ENCODE measurements at regions not wholly inside any gene's neighbourhood (a gene's known extent, or its start where the extent isn't known, plus 50 kb on each side); places are given as distances from the start of the nearest gene placed in this dataset.

DNA sequence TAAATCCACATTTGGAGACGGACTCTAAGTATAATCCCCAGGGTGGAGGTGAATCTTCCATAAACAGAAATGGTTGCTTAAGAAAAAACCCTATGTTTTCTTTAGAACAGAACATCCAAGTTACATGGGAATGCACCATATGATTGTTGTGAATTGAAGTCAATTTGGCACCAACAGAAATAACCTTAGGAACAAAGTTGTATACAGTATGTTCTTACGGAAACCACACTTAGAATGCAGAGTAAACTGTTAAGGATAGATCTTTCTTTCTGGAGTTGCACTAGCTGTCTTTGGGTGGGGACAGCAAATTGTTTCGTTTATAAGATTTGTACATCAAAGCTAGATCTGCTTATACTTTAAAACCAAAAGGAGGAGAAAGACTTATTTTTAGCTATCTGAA lies 316.4 kb downstream of the PTEN start:
- TF ChIP-seq, protein P1, sequence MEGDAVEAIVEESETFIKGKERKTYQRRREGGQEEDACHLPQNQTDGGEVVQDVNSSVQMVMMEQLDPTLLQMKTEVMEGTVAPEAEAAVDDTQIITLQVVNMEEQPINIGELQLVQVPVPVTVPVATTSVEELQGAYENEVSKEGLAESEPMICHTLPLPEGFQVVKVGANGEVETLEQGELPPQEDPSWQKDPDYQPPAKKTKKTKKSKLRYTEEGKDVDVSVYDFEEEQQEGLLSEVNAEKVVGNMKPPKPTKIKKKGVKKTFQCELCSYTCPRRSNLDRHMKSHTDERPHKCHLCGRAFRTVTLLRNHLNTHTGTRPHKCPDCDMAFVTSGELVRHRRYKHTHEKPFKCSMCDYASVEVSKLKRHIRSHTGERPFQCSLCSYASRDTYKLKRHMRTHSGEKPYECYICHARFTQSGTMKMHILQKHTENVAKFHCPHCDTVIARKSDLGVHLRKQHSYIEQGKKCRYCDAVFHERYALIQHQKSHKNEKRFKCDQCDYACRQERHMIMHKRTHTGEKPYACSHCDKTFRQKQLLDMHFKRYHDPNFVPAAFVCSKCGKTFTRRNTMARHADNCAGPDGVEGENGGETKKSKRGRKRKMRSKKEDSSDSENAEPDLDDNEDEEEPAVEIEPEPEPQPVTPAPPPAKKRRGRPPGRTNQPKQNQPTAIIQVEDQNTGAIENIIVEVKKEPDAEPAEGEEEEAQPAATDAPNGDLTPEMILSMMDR (IDR thresholded peaks at IDR 0.05; ENCODE audit: low read depth, low read length): no peak
- H3K4me3 ChIP-seq (ENCODE audit: low read depth, low read length): no peak overlapping the region

DNA sequence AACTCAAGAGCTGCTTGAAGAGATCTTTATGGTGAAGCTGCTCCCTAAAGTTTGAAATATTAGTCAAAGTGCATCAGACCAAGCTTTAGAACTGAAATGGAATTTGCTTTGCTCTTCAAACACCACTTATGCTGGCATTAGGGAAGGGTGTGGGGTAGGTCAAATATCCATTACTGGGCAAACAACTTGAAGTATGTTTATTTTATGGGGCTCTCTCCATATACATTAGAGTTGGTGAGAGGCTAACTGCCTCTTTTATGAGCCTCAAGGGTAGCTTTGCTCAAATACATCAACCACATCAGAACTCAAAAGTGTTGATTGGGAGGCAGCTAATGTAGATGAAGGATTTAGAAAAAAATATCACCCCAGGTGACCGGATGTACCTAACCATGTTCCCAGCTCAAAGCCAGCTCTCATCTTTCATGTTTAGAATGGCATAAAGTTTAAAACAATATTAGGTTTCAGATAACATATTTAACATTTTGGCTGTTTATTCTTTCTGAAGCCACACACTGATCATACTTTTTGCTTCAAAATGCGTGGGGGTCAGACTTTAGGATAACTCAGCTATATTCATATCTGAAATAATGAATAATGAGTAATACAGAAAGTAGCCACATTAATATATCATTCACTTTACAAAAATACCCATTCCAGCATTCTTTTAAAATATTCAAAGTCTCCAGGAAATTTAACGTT lies 318.6 kb downstream of the PTEN start:
- TF ChIP-seq, protein P1 (IDR thresholded peaks at IDR 0.05; ENCODE audit: low read depth, low read length): no peak
- DNase-seq: no peak
- Histone ChIP-seq H3K27ac (no peak overlapping the region), H3K4me3 (ENCODE audit: low read depth, low read length) (no peak overlapping the region), H3K36me3 (no peaks in the 10 kb centered on the region), H3K27me3 (ENCODE audit: insufficient read depth, low read depth, severe bottlenecking) (no peaks in the 10 kb centered on the region), H3K9me3 (ENCODE audit: severe bottlenecking) (no peaks in the 10 kb centered on the region)

More for the DNA sequence above, 316.4 kb downstream of the PTEN start:
- no peaks in the 10 kb centered on the region for H3K9me3 ChIP-seq (ENCODE audit: severe bottlenecking)
- no peaks in the 10 kb centered on the region for H3K36me3 ChIP-seq
- no peaks in the 10 kb centered on the region for H3K27me3 ChIP-seq (ENCODE audit: insufficient read depth, low read depth, severe bottlenecking)
- DNase-seq: no peak
- H3K27ac ChIP-seq: no peak overlapping the region

DNA sequence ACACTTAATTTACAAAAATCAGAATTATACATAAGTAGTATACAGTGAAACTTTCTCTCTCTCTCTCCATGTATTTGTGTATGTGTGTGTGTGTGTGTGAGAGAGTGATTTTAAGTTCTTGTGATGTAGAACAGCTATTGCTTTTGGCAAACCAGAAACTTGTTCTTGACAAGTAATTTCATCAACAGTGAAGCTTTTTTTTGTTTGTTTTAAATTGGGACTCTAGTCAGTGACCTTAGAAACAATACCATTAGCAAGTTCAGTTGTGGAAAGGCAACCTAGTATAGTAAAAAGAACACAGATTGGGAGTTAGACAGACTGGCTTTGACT lies 319.1 kb downstream of the PTEN start:
- no peak for DNase-seq
- Histone ChIP-seq H3K4me3 (ENCODE audit: low read depth, low read length) (no peak overlapping the region), H3K27me3 (ENCODE audit: insufficient read depth, low read depth, severe bottlenecking) (no peaks in the 10 kb centered on the region), H3K36me3 (no peaks in the 10 kb centered on the region), H3K27ac (no peak overlapping the region), H3K9me3 (ENCODE audit: severe bottlenecking) (no peaks in the 10 kb centered on the region)
- TF ChIP-seq, protein P1 (IDR thresholded peaks at IDR 0.05; ENCODE audit: low read depth, low read length): no peak

DNA sequence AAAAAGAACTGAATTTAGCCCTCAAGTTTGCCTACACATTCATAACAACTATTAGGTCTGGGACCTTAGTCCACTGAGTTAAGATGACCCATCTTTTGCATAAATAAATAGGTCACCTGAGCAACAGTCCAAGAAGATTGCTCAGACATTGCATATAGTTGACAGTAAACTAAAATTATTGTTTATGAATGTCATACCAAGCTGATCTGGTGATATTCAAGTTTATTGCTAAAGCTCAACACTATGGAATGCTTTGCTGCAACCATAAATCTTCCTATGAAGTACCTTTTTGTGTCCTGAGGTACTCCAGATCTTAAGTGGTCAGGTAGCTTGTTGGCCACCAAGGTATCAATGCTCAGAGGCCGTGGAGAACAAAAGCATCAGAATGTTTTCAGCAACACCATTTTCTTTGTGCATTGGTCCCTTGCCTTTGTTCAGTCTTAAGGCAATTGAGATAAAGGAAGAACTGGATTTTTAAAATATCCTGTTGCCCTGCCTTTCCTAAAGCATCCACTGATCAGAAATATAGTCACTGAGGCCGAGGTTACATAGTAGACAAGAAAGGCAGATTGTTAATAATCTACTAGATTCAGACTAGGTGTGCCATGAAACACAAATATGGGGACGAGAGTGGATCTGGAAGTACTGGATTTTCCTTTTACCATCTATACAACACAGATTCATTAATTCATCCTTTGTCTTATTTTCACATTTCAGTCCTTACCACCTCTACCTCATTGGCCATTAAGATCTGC lies 321.3 kb downstream of the PTEN start:
- TF ChIP-seq, protein P1 (IDR thresholded peaks at IDR 0.05; ENCODE audit: low read depth, low read length): no peak
- Histone ChIP-seq H3K9me3 (ENCODE audit: severe bottlenecking) (no peaks in the 10 kb centered on the region), H3K27me3 (ENCODE audit: insufficient read depth, low read depth, severe bottlenecking) (no peaks in the 10 kb centered on the region), H3K36me3 (no peaks in the 10 kb centered on the region), H3K27ac (no peak overlapping the region), H3K4me3 (ENCODE audit: low read depth, low read length) (no peak overlapping the region)
- DNase-seq: no peak

DNA sequence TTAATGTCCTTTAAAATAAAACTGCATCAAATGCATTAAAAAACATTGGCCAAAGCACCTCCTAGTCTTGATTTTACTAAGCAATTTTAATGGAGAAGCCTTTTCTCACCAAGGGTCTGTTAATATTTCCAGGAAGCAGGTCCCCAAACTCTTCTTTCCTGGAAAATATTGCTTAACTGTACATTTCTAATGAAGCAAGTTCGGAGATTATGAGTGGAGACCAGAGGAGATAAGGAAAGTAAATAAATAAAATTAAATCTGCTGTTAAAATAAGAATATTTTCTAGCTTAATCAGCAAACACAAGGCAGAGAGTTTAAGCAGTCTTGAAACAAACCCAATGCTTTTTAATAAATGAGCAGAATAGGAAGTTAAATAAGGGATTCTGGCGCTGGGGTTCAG lies 322.4 kb downstream of the PTEN start:
- DNase-seq: no peak
- Histone ChIP-seq H3K36me3 (no peaks in the 10 kb centered on the region), H3K4me3 (ENCODE audit: low read depth, low read length) (no peak overlapping the region), H3K27ac (no peak overlapping the region), H3K27me3 (ENCODE audit: insufficient read depth, low read depth, severe bottlenecking) (no peaks in the 10 kb centered on the region), H3K9me3 (ENCODE audit: severe bottlenecking) (no peaks in the 10 kb centered on the region)
- TF ChIP-seq, protein P1 (IDR thresholded peaks at IDR 0.05; ENCODE audit: low read depth, low read length): no peak

Data from WERI-Rb-1 (cell line).